SK-N-MC (cell line): ENCODE measurements at regions not wholly inside any gene's neighbourhood (a gene's known extent, or its start where the extent isn't known, plus 50 kb on each side); places are given as distances from the start of the nearest gene placed in this dataset.

Source experiments
- EZH2 ChIP-seq: fragments of 200-600 bp; sonication (generic); IDR thresholded peaks from one replicate; pipeline ENCODE4 v1.6.1; 2017; ENCODE audit warnings: antibody characterized with exemption
- POLR2AphosphoS5 ChIP-seq: IDR thresholded peaks from 2 replicates; pipeline ENCODE4 v1.6.1; 2012; ENCODE audit warnings: mild to moderate bottlenecking, low read depth, low read length, borderline replicate concordance

- TF ChIP-seq POLR2AphosphoS5 = no peak
- no peak for TF ChIP-seq EZH2
These were observed 487.4 kb downstream of the EIPR1 start for GRCh38 chr2:2890246-2890645.
